IPS-18a (cell line): ENCODE measurements at regions not wholly inside any gene's neighbourhood (a gene's known extent, or its start where the extent isn't known, plus 50 kb on each side); places are given as distances from the start of the nearest gene placed in this dataset.

Experiments
- H3K27ac ChIP-seq: one replicate; pipeline ENCODE4 v1.5.1; 2013; ENCODE audit warnings: low read length
- H3K27me3 ChIP-seq: one replicate; pipeline ENCODE4 v1.6.1; 2013; ENCODE audit warnings: mild to moderate bottlenecking, low read length; ENCODE audit not compliant: control insufficient read depth, insufficient read depth
- H3K36me3 ChIP-seq: one replicate; pipeline ENCODE4 v1.6.1; 2013; ENCODE audit warnings: low read depth, low read length; ENCODE audit not compliant: control insufficient read depth
- H3K4me1 ChIP-seq: one replicate; pipeline ENCODE4 v1.6.1; 2013; ENCODE audit warnings: low read depth, low read length; ENCODE audit not compliant: control insufficient read depth
- H3K4me3 ChIP-seq: one replicate; pipeline ENCODE4 v1.5.1; 2013; ENCODE audit warnings: low read length
- H3K9ac ChIP-seq: one replicate; pipeline ENCODE4 v1.6.1; 2013; ENCODE audit warnings: mild to moderate bottlenecking, low read length, moderate library complexity
- H3K9me3 ChIP-seq: one replicate; pipeline ENCODE4 v1.6.1; 2013; ENCODE audit warnings: low read depth, low read length; ENCODE audit not compliant: control insufficient read depth

GRCh38 chr1:187451238-187451637 is 622.5 kb downstream of the PLA2G4A start:
- H3K36me3 ChIP-seq = no peaks in the 10 kb centered on the region

GRCh38 chr1:187454010-187454409 is 625.3 kb downstream of the PLA2G4A start:
- H3K4me1 ChIP-seq = no peaks in the 10 kb centered on the region
- H3K27ac ChIP-seq = no peak overlapping the region
- H3K9ac ChIP-seq = no peak overlapping the region
- H3K4me3 ChIP-seq = no peak overlapping the region
- H3K27me3 ChIP-seq = no peaks in the 10 kb centered on the region
- no peaks in the 10 kb centered on the region for H3K9me3 ChIP-seq
- no peaks in the 10 kb centered on the region for H3K36me3 ChIP-seq

More at GRCh38 chr1:187451238-187451637, 622.5 kb downstream of the PLA2G4A start:
- no peak overlapping the region for H3K4me3 ChIP-seq
- no peak overlapping the region for H3K9ac ChIP-seq
- no peaks in the 10 kb centered on the region for H3K4me1 ChIP-seq
- H3K27ac ChIP-seq = no peak overlapping the region
- no peaks in the 10 kb centered on the region for H3K27me3 ChIP-seq
- no peaks in the 10 kb centered on the region for H3K9me3 ChIP-seq

- Histone ChIP-seq H3K36me3 (no peaks in the 10 kb centered on the region), H3K9me3 (no peaks in the 10 kb centered on the region), H3K27me3 (no peaks in the 10 kb centered on the region), H3K4me3 (no peak overlapping the region), H3K4me1 (peaks cover 7% of the 10 kb centered on the region), H3K27ac (no peak overlapping the region), H3K9ac (no peak overlapping the region)
Measured at GRCh38 chr1:187456446-187456845, 627.7 kb downstream of the PLA2G4A start.

- H3K36me3 ChIP-seq = no peaks in the 10 kb centered on the region
- H3K4me3 ChIP-seq = no peak overlapping the region
- no peak overlapping the region for H3K27ac ChIP-seq
Measured at GRCh38 chr1:187460093-187460492, 631.3 kb downstream of the PLA2G4A start.

GRCh38 chr1:187464320-187464719 is 635.6 kb downstream of the PLA2G4A start:
- H3K9ac ChIP-seq = no peak overlapping the region
- no peaks in the 10 kb centered on the region for H3K9me3 ChIP-seq
- no peak overlapping the region for H3K4me3 ChIP-seq
- H3K27ac ChIP-seq = no peak overlapping the region
- H3K27me3 ChIP-seq = no peaks in the 10 kb centered on the region
- no peaks in the 10 kb centered on the region for H3K36me3 ChIP-seq
- peaks cover 10% of the 10 kb centered on the region for H3K4me1 ChIP-seq

More at GRCh38 chr1:187460093-187460492, 631.3 kb downstream of the PLA2G4A start:
- H3K9me3 ChIP-seq = no peaks in the 10 kb centered on the region
- peaks cover 7% of the 10 kb centered on the region for H3K4me1 ChIP-seq
- H3K27me3 ChIP-seq = no peaks in the 10 kb centered on the region
- H3K9ac ChIP-seq = no peak overlapping the region

- no peak overlapping the region for H3K27ac ChIP-seq
- H3K4me3 ChIP-seq = no peak overlapping the region
- no peaks in the 10 kb centered on the region for H3K27me3 ChIP-seq
- no peaks in the 10 kb centered on the region for H3K9me3 ChIP-seq
- peaks cover 13% of the 10 kb centered on the region for H3K4me1 ChIP-seq
- no peak overlapping the region for H3K9ac ChIP-seq
- H3K36me3 ChIP-seq = no peaks in the 10 kb centered on the region
Measured at GRCh38 chr1:187465441-187465840, 636.7 kb downstream of the PLA2G4A start.

- Histone ChIP-seq H3K36me3 (no peaks in the 10 kb centered on the region), H3K4me1 (peaks cover 29% of the 10 kb centered on the region), H3K27me3 (no peaks in the 10 kb centered on the region), H3K9ac (no peak overlapping the region), H3K4me3 (no peak overlapping the region), H3K27ac (peak overlapping the region; percentile 43), H3K9me3 (no peaks in the 10 kb centered on the region)
Measured at GRCh38 chr1:187469836-187470235, 641.1 kb downstream of the PLA2G4A start.

- Histone ChIP-seq H3K9me3 (no peaks in the 10 kb centered on the region), H3K9ac (no peak overlapping the region), H3K27ac (no peak overlapping the region), H3K36me3 (no peaks in the 10 kb centered on the region), H3K4me1 (peaks cover 30% of the 10 kb centered on the region), H3K4me3 (no peak overlapping the region), H3K27me3 (no peaks in the 10 kb centered on the region)
Measured at GRCh38 chr1:187471555-187471954, 642.8 kb downstream of the PLA2G4A start.

GRCh38 chr1:187474336-187474735 is 645.6 kb downstream of the PLA2G4A start:
- H3K9ac ChIP-seq = no peak overlapping the region
- peaks cover 33% of the 10 kb centered on the region for H3K4me1 ChIP-seq
- H3K36me3 ChIP-seq = no peaks in the 10 kb centered on the region
- no peaks in the 10 kb centered on the region for H3K27me3 ChIP-seq
- H3K9me3 ChIP-seq = no peaks in the 10 kb centered on the region
- no peak overlapping the region for H3K27ac ChIP-seq
- no peak overlapping the region for H3K4me3 ChIP-seq

GRCh38 chr1:187476671-187477070 is 647.9 kb downstream of the PLA2G4A start:
- Histone ChIP-seq H3K27me3 (no peaks in the 10 kb centered on the region), H3K36me3 (no peaks in the 10 kb centered on the region), H3K9ac (no peak overlapping the region), H3K4me1 (peaks cover 16% of the 10 kb centered on the region), H3K9me3 (no peaks in the 10 kb centered on the region), H3K4me3 (no peak overlapping the region), H3K27ac (no peak overlapping the region)

GRCh38 chr1:187477103-187477502 is 648.4 kb downstream of the PLA2G4A start:
- no peak overlapping the region for H3K27ac ChIP-seq
- H3K9me3 ChIP-seq = no peaks in the 10 kb centered on the region
- no peak overlapping the region for H3K4me3 ChIP-seq
- peaks cover 16% of the 10 kb centered on the region for H3K4me1 ChIP-seq
- no peaks in the 10 kb centered on the region for H3K27me3 ChIP-seq
- H3K36me3 ChIP-seq = no peaks in the 10 kb centered on the region
- H3K9ac ChIP-seq = no peak overlapping the region

GRCh38 chr1:187477535-187477934 is 648.8 kb downstream of the PLA2G4A start:
- Histone ChIP-seq H3K4me1 (peaks cover 16% of the 10 kb centered on the region), H3K27ac (no peak overlapping the region), H3K4me3 (no peak overlapping the region), H3K9me3 (no peaks in the 10 kb centered on the region), H3K9ac (no peak overlapping the region), H3K36me3 (no peaks in the 10 kb centered on the region), H3K27me3 (no peaks in the 10 kb centered on the region)
